ENCODE measurements at regions not wholly inside any gene's neighbourhood (a gene's known extent, or its start where the extent isn't known, plus 50 kb on each side); places are given as distances from the start of the nearest gene placed in this dataset.

DNA sequence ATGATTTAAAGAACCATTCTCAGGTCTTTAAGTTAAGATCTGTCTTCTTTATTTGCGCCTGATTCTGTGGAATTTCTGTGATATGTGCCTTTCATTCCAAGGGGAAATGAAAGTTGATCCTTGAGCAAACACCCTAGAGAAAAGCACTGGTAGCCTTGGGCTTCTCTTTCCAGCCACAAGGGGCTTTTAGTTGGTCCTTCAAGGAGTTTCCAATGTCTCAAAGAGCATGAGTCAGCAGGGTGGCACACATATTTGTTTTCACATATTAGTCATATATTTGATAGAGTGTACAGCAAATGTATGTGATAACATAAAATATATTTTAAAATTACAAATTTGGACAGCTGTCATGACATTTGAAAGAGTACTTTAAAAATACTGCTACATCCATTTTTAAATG lies 339.5 kb downstream of the TXNL1 start:
- TF ChIP-seq ZNF274 (IDR thresholded peaks at IDR 0.05; ENCODE audit: low read depth, low read length) (no peak), YY1 (IDR thresholded peaks at IDR 0.05; ENCODE audit: insufficient read depth, insufficient read length) (no peak)
